ENCODE measurements at regions not wholly inside any gene's neighbourhood (a gene's known extent, or its start where the extent isn't known, plus 50 kb on each side); places are given as distances from the start of the nearest gene placed in this dataset.

GRCh38 chr6:133583907-133584427 lies 304.9 kb upstream of the TCF21 start:
- DNase-seq, result no peak

- no peak for DNase-seq
These were observed 304.1 kb upstream of the TCF21 start for GRCh38 chr6:133584823-133585222.

- DNase-seq, result no peak
These were observed 302.9 kb upstream of the TCF21 start for GRCh38 chr6:133585978-133586377.

GRCh38 chr6:133587546-133588160 lies 301.3 kb upstream of the TCF21 start:
- no peak for DNase-seq

GRCh38 chr6:133590196-133590595 lies 298.7 kb upstream of the TCF21 start:
- no peak for DNase-seq

- peak; percentile 41 for DNase-seq
These were observed 298.1 kb upstream of the TCF21 start for GRCh38 chr6:133590814-133591213.

GRCh38 chr6:133591275-133591674 lies 297.6 kb upstream of the TCF21 start:
- DNase-seq, result no peak

GRCh38 chr6:133594652-133595110 lies 294.2 kb upstream of the TCF21 start:
- no peak for DNase-seq

GRCh38 chr6:133595111-133595761 lies 293.7 kb upstream of the TCF21 start:
- DNase-seq, result no peak

- no peak for DNase-seq
These were observed 282.1 kb upstream of the TCF21 start for GRCh38 chr6:133606852-133607251.

GRCh38 chr6:133608620-133609019 lies 280.3 kb upstream of the TCF21 start:
- DNase-seq, result no peak

GRCh38 chr6:133609415-133610226 lies 279.3 kb upstream of the TCF21 start:
- DNase-seq, result peak; percentile 27

GRCh38 chr6:133610227-133610840 lies 278.6 kb upstream of the TCF21 start:
- no peak for DNase-seq

- DNase-seq, result no peak
These were observed 277.9 kb upstream of the TCF21 start for GRCh38 chr6:133610971-133611370.

GRCh38 chr6:133612459-133612858 lies 276.5 kb upstream of the TCF21 start:
- DNase-seq, result no peak

GRCh38 chr6:133613211-133613610 lies 275.7 kb upstream of the TCF21 start:
- DNase-seq, result no peak

GRCh38 chr6:133621751-133622150 lies 267.2 kb upstream of the TCF21 start:
- DNase-seq, result no peak

- DNase-seq, result no peak
These were observed 265.8 kb upstream of the TCF21 start for GRCh38 chr6:133623065-133623464.

- DNase-seq, result no peak
These were observed 265.3 kb upstream of the TCF21 start for GRCh38 chr6:133623621-133624020.

- DNase-seq, result no peak
These were observed 262.7 kb upstream of the TCF21 start for GRCh38 chr6:133626096-133626666.

- DNase-seq, result no peak
These were observed 258.9 kb upstream of the TCF21 start for GRCh38 chr6:133629970-133630369.

- DNase-seq, result no peak
These were observed 258.3 kb upstream of the TCF21 start for GRCh38 chr6:133630651-133631050.

GRCh38 chr6:133631421-133631820 lies 257.5 kb upstream of the TCF21 start:
- DNase-seq, result no peak
